ENCODE measurements at regions not wholly inside any gene's neighbourhood (a gene's known extent, or its start where the extent isn't known, plus 50 kb on each side); places are given as distances from the start of the nearest gene placed in this dataset.

- no peak for TF ChIP-seq CTCF (IDR thresholded peaks at IDR 0.05; ENCODE audit: borderline replicate concordance)
- intact Hi-C loops (cut with micrococcal nuclease), result no loop called here
- peaks cover 10% of the 10 kb centered on the region for H3K9me3 ChIP-seq (replicated peaks)
- no peak overlapping the region for H3K4me3 ChIP-seq
- H3K27me3 ChIP-seq (ENCODE audit: low read depth), result no peaks in the 10 kb centered on the region
- H3K4me1 ChIP-seq, result no peaks in the 10 kb centered on the region
- H3K27ac ChIP-seq (replicated peaks), result no peak overlapping the region
- DNase-seq, result no peak
- H3K36me3 ChIP-seq, result no peaks in the 10 kb centered on the region
Measured at GRCh38 chr6:94511502-94512088, 1065.7 kb upstream of the MANEA start.

- Histone ChIP-seq H3K27ac (replicated peaks) (no peak overlapping the region), H3K4me1 (no peaks in the 10 kb centered on the region), H3K4me3 (no peak overlapping the region), H3K9me3 (replicated peaks) (peaks cover 3% of the 10 kb centered on the region), H3K27me3 (ENCODE audit: low read depth) (no peaks in the 10 kb centered on the region), H3K36me3 (no peaks in the 10 kb centered on the region)
- no peak for DNase-seq
- intact Hi-C loops (cut with micrococcal nuclease), result no loop called here
- no peak for TF ChIP-seq CTCF (IDR thresholded peaks at IDR 0.05; ENCODE audit: borderline replicate concordance)
Measured at GRCh38 chr6:94510877-94511276, 1066.5 kb upstream of the MANEA start.

GRCh38 chr6:94501516-94501915 is 1075.8 kb upstream of the MANEA start:
- no peak overlapping the region for H3K4me3 ChIP-seq
- H3K4me1 ChIP-seq, result no peaks in the 10 kb centered on the region
- H3K36me3 ChIP-seq, result no peaks in the 10 kb centered on the region
- H3K9me3 ChIP-seq (replicated peaks), result no peaks in the 10 kb centered on the region
- intact Hi-C loops (cut with micrococcal nuclease), result no loop called here
- no peaks in the 10 kb centered on the region for H3K27me3 ChIP-seq (ENCODE audit: low read depth)
- H3K27ac ChIP-seq (replicated peaks), result no peak overlapping the region
- TF ChIP-seq CTCF (IDR thresholded peaks at IDR 0.05; ENCODE audit: borderline replicate concordance), result no peak
- DNase-seq, result no peak

- H3K4me1 ChIP-seq, result no peaks in the 10 kb centered on the region
- H3K9me3 ChIP-seq (replicated peaks), result no peaks in the 10 kb centered on the region
- H3K27me3 ChIP-seq (ENCODE audit: low read depth), result no peaks in the 10 kb centered on the region
- H3K36me3 ChIP-seq, result no peaks in the 10 kb centered on the region
- intact Hi-C loops (cut with micrococcal nuclease), result no loop called here
- DNase-seq, result no peak
- H3K4me3 ChIP-seq, result no peak overlapping the region
- no peak for TF ChIP-seq CTCF (IDR thresholded peaks at IDR 0.05; ENCODE audit: borderline replicate concordance)
- H3K27ac ChIP-seq (replicated peaks), result no peak overlapping the region
Measured at GRCh38 chr6:94498099-94498498, 1078.7 kb upstream of the EPHA7 start.

- Histone ChIP-seq H3K4me1 (no peaks in the 10 kb centered on the region), H3K4me3 (no peak overlapping the region), H3K9me3 (replicated peaks) (no peaks in the 10 kb centered on the region), H3K27me3 (ENCODE audit: low read depth) (no peaks in the 10 kb centered on the region), H3K27ac (replicated peaks) (no peak overlapping the region), H3K36me3 (no peaks in the 10 kb centered on the region)
- TF ChIP-seq CTCF (IDR thresholded peaks at IDR 0.05; ENCODE audit: borderline replicate concordance), result no peak
- intact Hi-C loops (cut with micrococcal nuclease), result no loop called here
- DNase-seq, result no peak
Measured at GRCh38 chr6:94494500-94494899, 1075.1 kb upstream of the EPHA7 start.

Measured in left ventricle myocardium inferior (tissue), 1 donor.